GM23338 (cell line): ENCODE measurements at regions not wholly inside any gene's neighbourhood (a gene's known extent, or its start where the extent isn't known, plus 50 kb on each side); places are given as distances from the start of the nearest gene placed in this dataset.

Source experiments
- ATAC-seq: fragments of 200-7000 bp; cut with Tn5 transposase; 3 replicates; pipeline ENCODE4 v1.9.1; 2020
- DNase-seq: peaks from one replicate; pipeline ENCODE4 v3.0.0-alpha.2; 2015; ENCODE audit warnings: low spot score
- H2AFZ ChIP-seq: fragments of 200-600 bp; sonication (generic); 2 replicates; pipeline ENCODE4 v1.8.0; 2016; ENCODE audit warnings: antibody characterized with exemption, mild to moderate bottlenecking, moderate library complexity
- H3F3A ChIP-seq: fragments of 200-600 bp; sonication (generic); replicated peaks from 2 replicates; pipeline ENCODE4 v1.8.0; 2017; ENCODE audit warnings: antibody characterized with exemption, mixed run types, low read depth
- H3K27ac ChIP-seq: fragments of 200-600 bp; sonication (generic); 2 replicates; pipeline ENCODE4 v1.6.1; 2016; ENCODE audit warnings: low read depth
- H3K27me3 ChIP-seq: fragments of 200-600 bp; sonication (generic); 2 replicates; pipeline ENCODE4 v1.8.0; 2016; ENCODE audit warnings: mild to moderate bottlenecking, mixed run types, moderate library complexity; ENCODE audit not compliant: insufficient read depth
- H3K36me3 ChIP-seq: fragments of 200-600 bp; sonication (generic); 2 replicates; pipeline ENCODE4 v1.8.0; 2016; ENCODE audit warnings: mild to moderate bottlenecking; ENCODE audit not compliant: insufficient read depth
- H3K4me1 ChIP-seq: fragments of 200-600 bp; sonication (generic); 2 replicates; pipeline ENCODE4 v1.8.0; 2016; ENCODE audit warnings: mild to moderate bottlenecking, moderate library complexity; ENCODE audit not compliant: insufficient read depth
- H3K4me2 ChIP-seq: fragments of 200-600 bp; sonication (generic); 2 replicates; pipeline ENCODE4 v1.7.1; 2017; ENCODE audit warnings: mixed run types
- H3K4me3 ChIP-seq: fragments of 200-600 bp; sonication (generic); 2 replicates; pipeline ENCODE4 v1.6.1; 2016; ENCODE audit warnings: mixed run types
- H3K79me2 ChIP-seq: fragments of 200-600 bp; sonication (generic); replicated peaks from 2 replicates; pipeline ENCODE4 v1.8.0; 2017; ENCODE audit warnings: mild to moderate bottlenecking; ENCODE audit not compliant: insufficient read depth
- H3K9me2 ChIP-seq: fragments of 200-600 bp; sonication (generic); 2 replicates; pipeline ENCODE4 v1.8.0; 2017; ENCODE audit not compliant: insufficient read depth
- H4K20me1 ChIP-seq: fragments of 200-600 bp; sonication (generic); replicated peaks from 2 replicates; pipeline ENCODE4 v1.8.0; 2017; ENCODE audit warnings: mild to moderate bottlenecking; ENCODE audit not compliant: insufficient read depth
- H3K27ac Mint-ChIP-seq: 2 replicates; pipeline ENCODE4 v1.8.0; 2020; ENCODE audit warnings: inconsistent platforms, mild to moderate bottlenecking, moderate library complexity, mixed read lengths
- H3K27me3 Mint-ChIP-seq: 3 replicates; pipeline ENCODE4 v1.8.0; 2022; ENCODE audit warnings: low read depth, mild to moderate bottlenecking, moderate library complexity, mixed read lengths, inconsistent platforms; ENCODE audit not compliant: insufficient read depth, poor library complexity
- H3K36me3 Mint-ChIP-seq: 3 replicates; pipeline ENCODE4 v1.8.0; 2021; ENCODE audit warnings: low read depth, mild to moderate bottlenecking, inconsistent platforms, moderate library complexity, mixed read lengths
- H3K4me1 Mint-ChIP-seq: 3 replicates; pipeline ENCODE4 v1.8.0; 2020; ENCODE audit warnings: mild to moderate bottlenecking, inconsistent platforms, mixed read lengths
- H3K4me3 Mint-ChIP-seq: 3 replicates; pipeline ENCODE4 v1.8.0; 2021; ENCODE audit warnings: moderate library complexity, mild to moderate bottlenecking, inconsistent platforms, mixed read lengths
- H3K9me3 Mint-ChIP-seq: 3 replicates; pipeline ENCODE4 v1.8.0; 2020; ENCODE audit warnings: moderate library complexity, mild to moderate bottlenecking, inconsistent platforms, mixed read lengths
- CREB1 ChIP-seq: fragments of 250-450 bp; sonication (Bioruptor Pico); IDR thresholded peaks from 2 replicates; pipeline ENCODE4 v1.5.0; 2020; ENCODE audit warnings: low read depth, mild to moderate bottlenecking, moderate library complexity
- EZH2 ChIP-seq: fragments of 200-600 bp; sonication (generic); IDR thresholded peaks from one replicate; pipeline ENCODE4 v1.8.0; 2017; ENCODE audit warnings: antibody characterized with exemption, mild to moderate bottlenecking, low read depth; ENCODE audit not compliant: unreplicated experiment
- EZH2phosphoT487 ChIP-seq: fragments of 200-600 bp; sonication (generic); IDR thresholded peaks from one replicate; pipeline ENCODE4 v1.8.1; 2018; ENCODE audit warnings: antibody characterized with exemption; ENCODE audit not compliant: unreplicated experiment
- JUNB ChIP-seq: IDR thresholded peaks from one replicate; pipeline ENCODE4 v1.6.1; 2016; ENCODE audit warnings: antibody characterized with exemption; ENCODE audit not compliant: unreplicated experiment
- NANOG ChIP-seq: IDR thresholded peaks from 2 replicates; pipeline ENCODE4 v1.6.1; 2016; ENCODE audit warnings: antibody characterized with exemption, borderline replicate concordance
- POLR2AphosphoS5 ChIP-seq: IDR thresholded peaks from 2 replicates; pipeline ENCODE4 v1.6.1; 2016; ENCODE audit warnings: antibody characterized with exemption, low read depth
- STAT1 ChIP-seq: IDR thresholded peaks from one replicate; pipeline ENCODE4 v1.6.1; 2016; ENCODE audit warnings: antibody characterized with exemption; ENCODE audit not compliant: unreplicated experiment
- ZNF114 ChIP-seq: fragments of 250-450 bp; sonication (Bioruptor Pico); IDR thresholded peaks from 2 replicates; pipeline ENCODE4 v1.5.0; 2020; ENCODE audit warnings: mild to moderate bottlenecking, moderate library complexity
- ZNF331 ChIP-seq: fragments of 250-450 bp; sonication (Bioruptor Pico); IDR thresholded peaks from 2 replicates; pipeline ENCODE4 v1.5.0; 2020; ENCODE audit warnings: low read depth, mild to moderate bottlenecking, moderate library complexity
- TF ChIP-seq, protein P1 (sequence below): fragments of 250-450 bp; sonication (Bioruptor Pico); IDR thresholded peaks from 2 replicates; pipeline ENCODE4 v1.5.0; 2020; ENCODE audit warnings: mild to moderate bottlenecking, moderate library complexity
- TF ChIP-seq, protein P2 (sequence below), 2 experiments: fragments of 200-600 bp in 1 of 2; sonication (generic) in 1 of 2; conservative IDR thresholded peaks; 2 replicates each; pipeline versions ENCODE4 v1.5.1 to v1.6.1; 2016 to 2017; ENCODE audit warnings: antibody characterized with exemption in 2 of 2, low read depth in 2 of 2, mild to moderate bottlenecking in 2 of 2, moderate library complexity in 1 of 2
- TF ChIP-seq, protein P3 (sequence below): IDR thresholded peaks from one replicate; pipeline ENCODE4 v1.6.1; 2018; ENCODE audit warnings: antibody characterized with exemption; ENCODE audit not compliant: unreplicated experiment
- TF ChIP-seq, protein P4 (sequence below): IDR thresholded peaks from 2 replicates; pipeline ENCODE4 v1.6.1; 2016; ENCODE audit warnings: antibody characterized with exemption

DNA sequence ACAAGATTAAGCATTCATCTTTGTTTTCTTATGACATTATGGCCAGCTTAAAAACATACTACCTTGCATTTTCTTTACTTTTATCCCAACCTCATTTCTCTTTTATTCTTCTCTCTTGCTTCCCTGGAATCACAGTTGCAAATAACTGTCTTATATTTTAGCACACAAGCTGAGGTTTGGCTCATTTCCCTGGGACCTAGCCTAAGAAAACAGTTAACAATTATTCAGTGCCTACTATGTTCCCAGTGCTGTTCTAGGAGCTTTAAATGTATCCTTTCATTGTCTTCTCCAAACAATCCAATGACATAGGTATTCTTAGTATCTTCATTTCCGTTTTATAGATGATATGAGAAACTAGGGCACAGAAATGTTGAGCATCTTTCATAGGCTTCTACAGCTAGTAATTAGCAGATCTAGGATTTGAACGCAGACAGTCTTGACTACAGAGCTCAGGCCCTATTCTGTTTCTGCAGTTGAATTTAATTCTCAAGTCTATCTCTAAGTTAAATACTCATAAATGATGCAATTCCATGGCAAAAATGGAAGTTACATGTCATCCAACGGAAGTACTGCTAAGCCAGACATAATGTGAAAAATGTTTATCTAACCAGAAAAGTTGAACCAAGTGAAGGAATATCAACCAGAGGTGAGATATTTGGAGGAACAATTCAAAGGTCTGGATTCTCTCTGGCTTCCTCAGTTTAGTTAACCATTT, 52.3 kb upstream of the MTAP start:
- peaks cover 96% of the 10 kb centered on the region for H3K27me3 Mint-ChIP-seq

More for the DNA sequence above, 52.3 kb upstream of the MTAP start:
- Histone ChIP-seq H3K4me2 (no peak overlapping the region), H3K79me2 (no peaks in the 10 kb centered on the region), H3K27ac (no peak overlapping the region), H3K4me3 (no peak overlapping the region), H3K9me2 (no peaks in the 10 kb centered on the region), H3K36me3 (no peaks in the 10 kb centered on the region), H2AFZ (no peak overlapping the region), H3F3A (no peaks in the 10 kb centered on the region), H4K20me1 (peaks cover 25% of the 10 kb centered on the region), H3K4me1 (0 out of 2 replicates have a peak, but pooled peaks cover 6% of the 10 kb centered on the region), H3K27me3 (peaks cover 100% of the 10 kb centered on the region)
- H3K4me1 Mint-ChIP-seq = peaks cover 6% of the 10 kb centered on the region; the same call in 2 of the 3 replicates
- no peaks in the 10 kb centered on the region for H3K36me3 Mint-ChIP-seq
- H3K27ac Mint-ChIP-seq = no peak overlapping the region
- H3K4me3 Mint-ChIP-seq = no peak overlapping the region
- no peak for DNase-seq
- H3K9me3 Mint-ChIP-seq = no peaks in the 10 kb centered on the region; the same call in 2 of the 3 replicates
- TF ChIP-seq, protein P1, sequence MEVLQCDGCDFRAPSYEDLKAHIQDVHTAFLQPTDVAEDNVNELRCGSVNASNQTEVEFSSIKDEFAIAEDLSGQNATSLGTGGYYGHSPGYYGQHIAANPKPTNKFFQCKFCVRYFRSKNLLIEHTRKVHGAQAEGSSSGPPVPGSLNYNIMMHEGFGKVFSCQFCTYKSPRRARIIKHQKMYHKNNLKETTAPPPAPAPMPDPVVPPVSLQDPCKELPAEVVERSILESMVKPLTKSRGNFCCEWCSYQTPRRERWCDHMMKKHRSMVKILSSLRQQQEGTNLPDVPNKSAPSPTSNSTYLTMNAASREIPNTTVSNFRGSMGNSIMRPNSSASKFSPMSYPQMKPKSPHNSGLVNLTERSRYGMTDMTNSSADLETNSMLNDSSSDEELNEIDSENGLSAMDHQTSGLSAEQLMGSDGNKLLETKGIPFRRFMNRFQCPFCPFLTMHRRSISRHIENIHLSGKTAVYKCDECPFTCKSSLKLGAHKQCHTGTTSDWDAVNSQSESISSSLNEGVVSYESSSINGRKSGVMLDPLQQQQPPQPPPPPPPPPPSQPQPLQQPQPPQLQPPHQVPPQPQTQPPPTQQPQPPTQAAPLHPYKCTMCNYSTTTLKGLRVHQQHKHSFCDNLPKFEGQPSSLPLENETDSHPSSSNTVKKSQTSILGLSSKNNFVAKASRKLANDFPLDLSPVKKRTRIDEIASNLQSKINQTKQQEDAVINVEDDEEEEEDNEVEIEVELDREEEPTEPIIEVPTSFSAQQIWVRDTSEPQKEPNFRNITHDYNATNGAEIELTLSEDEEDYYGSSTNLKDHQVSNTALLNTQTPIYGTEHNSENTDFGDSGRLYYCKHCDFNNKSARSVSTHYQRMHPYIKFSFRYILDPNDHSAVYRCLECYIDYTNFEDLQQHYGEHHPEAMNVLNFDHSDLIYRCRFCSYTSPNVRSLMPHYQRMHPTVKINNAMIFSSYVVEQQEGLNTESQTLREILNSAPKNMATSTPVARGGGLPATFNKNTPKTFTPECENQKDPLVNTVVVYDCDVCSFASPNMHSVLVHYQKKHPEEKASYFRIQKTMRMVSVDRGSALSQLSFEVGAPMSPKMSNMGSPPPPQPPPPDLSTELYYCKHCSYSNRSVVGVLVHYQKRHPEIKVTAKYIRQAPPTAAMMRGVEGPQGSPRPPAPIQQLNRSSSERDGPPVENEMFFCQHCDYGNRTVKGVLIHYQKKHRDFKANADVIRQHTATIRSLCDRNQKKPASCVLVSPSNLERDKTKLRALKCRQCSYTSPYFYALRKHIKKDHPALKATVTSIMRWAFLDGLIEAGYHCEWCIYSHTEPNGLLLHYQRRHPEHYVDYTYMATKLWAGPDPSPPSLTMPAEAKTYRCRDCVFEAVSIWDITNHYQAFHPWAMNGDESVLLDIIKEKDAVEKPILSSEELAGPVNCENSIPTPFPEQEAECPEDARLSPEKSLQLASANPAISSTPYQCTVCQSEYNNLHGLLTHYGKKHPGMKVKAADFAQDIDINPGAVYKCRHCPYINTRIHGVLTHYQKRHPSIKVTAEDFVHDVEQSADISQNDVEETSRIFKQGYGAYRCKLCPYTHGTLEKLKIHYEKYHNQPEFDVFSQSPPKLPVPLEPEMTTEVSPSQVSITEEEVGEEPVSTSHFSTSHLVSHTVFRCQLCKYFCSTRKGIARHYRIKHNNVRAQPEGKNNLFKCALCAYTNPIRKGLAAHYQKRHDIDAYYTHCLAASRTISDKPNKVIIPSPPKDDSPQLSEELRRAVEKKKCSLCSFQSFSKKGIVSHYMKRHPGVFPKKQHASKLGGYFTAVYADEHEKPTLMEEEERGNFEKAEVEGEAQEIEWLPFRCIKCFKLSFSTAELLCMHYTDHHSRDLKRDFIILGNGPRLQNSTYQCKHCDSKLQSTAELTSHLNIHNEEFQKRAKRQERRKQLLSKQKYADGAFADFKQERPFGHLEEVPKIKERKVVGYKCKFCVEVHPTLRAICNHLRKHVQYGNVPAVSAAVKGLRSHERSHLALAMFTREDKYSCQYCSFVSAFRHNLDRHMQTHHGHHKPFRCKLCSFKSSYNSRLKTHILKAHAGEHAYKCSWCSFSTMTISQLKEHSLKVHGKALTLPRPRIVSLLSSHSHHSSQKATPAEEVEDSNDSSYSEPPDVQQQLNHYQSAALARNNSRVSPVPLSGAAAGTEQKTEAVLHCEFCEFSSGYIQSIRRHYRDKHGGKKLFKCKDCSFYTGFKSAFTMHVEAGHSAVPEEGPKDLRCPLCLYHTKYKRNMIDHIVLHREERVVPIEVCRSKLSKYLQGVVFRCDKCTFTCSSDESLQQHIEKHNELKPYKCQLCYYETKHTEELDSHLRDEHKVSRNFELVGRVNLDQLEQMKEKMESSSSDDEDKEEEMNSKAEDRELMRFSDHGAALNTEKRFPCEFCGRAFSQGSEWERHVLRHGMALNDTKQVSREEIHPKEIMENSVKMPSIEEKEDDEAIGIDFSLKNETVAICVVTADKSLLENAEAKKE (CRISPR knock-in tag) = no peak
- TF ChIP-seq NANOG = no peak
- no peak for TF ChIP-seq POLR2AphosphoS5
- no peak for TF ChIP-seq ZNF114 (CRISPR knock-in tag)
- no peak for TF ChIP-seq EZH2
- TF ChIP-seq, protein P2, sequence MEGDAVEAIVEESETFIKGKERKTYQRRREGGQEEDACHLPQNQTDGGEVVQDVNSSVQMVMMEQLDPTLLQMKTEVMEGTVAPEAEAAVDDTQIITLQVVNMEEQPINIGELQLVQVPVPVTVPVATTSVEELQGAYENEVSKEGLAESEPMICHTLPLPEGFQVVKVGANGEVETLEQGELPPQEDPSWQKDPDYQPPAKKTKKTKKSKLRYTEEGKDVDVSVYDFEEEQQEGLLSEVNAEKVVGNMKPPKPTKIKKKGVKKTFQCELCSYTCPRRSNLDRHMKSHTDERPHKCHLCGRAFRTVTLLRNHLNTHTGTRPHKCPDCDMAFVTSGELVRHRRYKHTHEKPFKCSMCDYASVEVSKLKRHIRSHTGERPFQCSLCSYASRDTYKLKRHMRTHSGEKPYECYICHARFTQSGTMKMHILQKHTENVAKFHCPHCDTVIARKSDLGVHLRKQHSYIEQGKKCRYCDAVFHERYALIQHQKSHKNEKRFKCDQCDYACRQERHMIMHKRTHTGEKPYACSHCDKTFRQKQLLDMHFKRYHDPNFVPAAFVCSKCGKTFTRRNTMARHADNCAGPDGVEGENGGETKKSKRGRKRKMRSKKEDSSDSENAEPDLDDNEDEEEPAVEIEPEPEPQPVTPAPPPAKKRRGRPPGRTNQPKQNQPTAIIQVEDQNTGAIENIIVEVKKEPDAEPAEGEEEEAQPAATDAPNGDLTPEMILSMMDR (conservative IDR thresholded peaks at IDR 0.05; ENCODE audit: low read depth in 2 of 2) = no peak
- no peak for TF ChIP-seq STAT1
- no peak for TF ChIP-seq ZNF331 (CRISPR knock-in tag)
- TF ChIP-seq JUNB = no peak
- TF ChIP-seq, protein P3, sequence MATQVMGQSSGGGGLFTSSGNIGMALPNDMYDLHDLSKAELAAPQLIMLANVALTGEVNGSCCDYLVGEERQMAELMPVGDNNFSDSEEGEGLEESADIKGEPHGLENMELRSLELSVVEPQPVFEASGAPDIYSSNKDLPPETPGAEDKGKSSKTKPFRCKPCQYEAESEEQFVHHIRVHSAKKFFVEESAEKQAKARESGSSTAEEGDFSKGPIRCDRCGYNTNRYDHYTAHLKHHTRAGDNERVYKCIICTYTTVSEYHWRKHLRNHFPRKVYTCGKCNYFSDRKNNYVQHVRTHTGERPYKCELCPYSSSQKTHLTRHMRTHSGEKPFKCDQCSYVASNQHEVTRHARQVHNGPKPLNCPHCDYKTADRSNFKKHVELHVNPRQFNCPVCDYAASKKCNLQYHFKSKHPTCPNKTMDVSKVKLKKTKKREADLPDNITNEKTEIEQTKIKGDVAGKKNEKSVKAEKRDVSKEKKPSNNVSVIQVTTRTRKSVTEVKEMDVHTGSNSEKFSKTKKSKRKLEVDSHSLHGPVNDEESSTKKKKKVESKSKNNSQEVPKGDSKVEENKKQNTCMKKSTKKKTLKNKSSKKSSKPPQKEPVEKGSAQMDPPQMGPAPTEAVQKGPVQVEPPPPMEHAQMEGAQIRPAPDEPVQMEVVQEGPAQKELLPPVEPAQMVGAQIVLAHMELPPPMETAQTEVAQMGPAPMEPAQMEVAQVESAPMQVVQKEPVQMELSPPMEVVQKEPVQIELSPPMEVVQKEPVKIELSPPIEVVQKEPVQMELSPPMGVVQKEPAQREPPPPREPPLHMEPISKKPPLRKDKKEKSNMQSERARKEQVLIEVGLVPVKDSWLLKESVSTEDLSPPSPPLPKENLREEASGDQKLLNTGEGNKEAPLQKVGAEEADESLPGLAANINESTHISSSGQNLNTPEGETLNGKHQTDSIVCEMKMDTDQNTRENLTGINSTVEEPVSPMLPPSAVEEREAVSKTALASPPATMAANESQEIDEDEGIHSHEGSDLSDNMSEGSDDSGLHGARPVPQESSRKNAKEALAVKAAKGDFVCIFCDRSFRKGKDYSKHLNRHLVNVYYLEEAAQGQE = no peak
- no peak for TF ChIP-seq EZH2phosphoT487
- no peak for TF ChIP-seq CREB1 (CRISPR knock-in tag)
- TF ChIP-seq, protein P4, sequence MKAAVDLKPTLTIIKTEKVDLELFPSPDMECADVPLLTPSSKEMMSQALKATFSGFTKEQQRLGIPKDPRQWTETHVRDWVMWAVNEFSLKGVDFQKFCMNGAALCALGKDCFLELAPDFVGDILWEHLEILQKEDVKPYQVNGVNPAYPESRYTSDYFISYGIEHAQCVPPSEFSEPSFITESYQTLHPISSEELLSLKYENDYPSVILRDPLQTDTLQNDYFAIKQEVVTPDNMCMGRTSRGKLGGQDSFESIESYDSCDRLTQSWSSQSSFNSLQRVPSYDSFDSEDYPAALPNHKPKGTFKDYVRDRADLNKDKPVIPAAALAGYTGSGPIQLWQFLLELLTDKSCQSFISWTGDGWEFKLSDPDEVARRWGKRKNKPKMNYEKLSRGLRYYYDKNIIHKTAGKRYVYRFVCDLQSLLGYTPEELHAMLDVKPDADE = no peak
- no peak for ATAC-seq
